ENCODE measurements at regions not wholly inside any gene's neighbourhood (a gene's known extent, or its start where the extent isn't known, plus 50 kb on each side); places are given as distances from the start of the nearest gene placed in this dataset.

- FAIRE-seq (no peak), DNase-seq (ENCODE audit: insufficient read length) (no peak)
- TF ChIP-seq TAF1 (IDR thresholded peaks at IDR 0.05; ENCODE audit: borderline replicate concordance, low read depth, low read length), result no peak
Observed at GRCh38 chr2:121860758-121861227, 105.3 kb downstream of the TSN start.

- no peak for DNase-seq (ENCODE audit: insufficient read length)
- FAIRE-seq, result no peak
- no peak for TF ChIP-seq POLR2A (IDR thresholded peaks at IDR 0.05; ENCODE audit: low read depth, low read length)
- TF ChIP-seq POLR2AphosphoS5 (IDR thresholded peaks at IDR 0.05; ENCODE audit: low read depth, low read length), result no peak
- TF ChIP-seq TAF1 (IDR thresholded peaks at IDR 0.05; ENCODE audit: borderline replicate concordance, low read depth, low read length), result no peak
Observed at GRCh38 chr2:121862286-121862685, 106.8 kb downstream of the TSN start.

DNA sequence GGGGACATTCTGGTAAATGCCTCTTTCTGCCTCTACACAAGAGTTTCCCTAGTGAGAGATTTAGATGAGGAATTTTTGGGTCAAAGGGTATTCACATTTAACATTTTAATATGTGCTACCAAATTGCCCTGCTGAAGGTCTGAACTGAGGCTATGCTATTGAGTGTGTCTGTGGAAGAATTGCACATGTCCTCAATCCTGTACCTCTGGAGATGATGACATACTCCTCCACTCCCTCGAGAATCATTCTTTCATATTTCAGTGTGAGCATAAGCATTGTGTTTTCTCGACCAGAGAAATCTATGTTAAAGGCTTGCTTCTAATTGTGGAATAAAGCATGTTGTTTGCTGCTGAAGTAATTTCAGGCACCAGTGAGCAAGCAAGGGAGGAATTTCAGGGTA is 110.5 kb downstream of the TSN start:
- FAIRE-seq (no peak), DNase-seq (ENCODE audit: insufficient read length) (no peak)
- no peak for TF ChIP-seq TAF1 (IDR thresholded peaks at IDR 0.05; ENCODE audit: borderline replicate concordance, low read depth, low read length)
- TF ChIP-seq POLR2A (IDR thresholded peaks at IDR 0.05; ENCODE audit: low read depth, low read length), result no peak
- no peak for TF ChIP-seq POLR2AphosphoS5 (IDR thresholded peaks at IDR 0.05; ENCODE audit: low read depth, low read length)

GRCh38 chr2:121866789-121867188 is 111.3 kb downstream of the TSN start:
- DNase-seq (ENCODE audit: insufficient read length), result no peak
- no peak for FAIRE-seq
- TF ChIP-seq POLR2AphosphoS5 (IDR thresholded peaks at IDR 0.05; ENCODE audit: low read depth, low read length) (no peak), TAF1 (IDR thresholded peaks at IDR 0.05; ENCODE audit: borderline replicate concordance, low read depth, low read length) (no peak), POLR2A (IDR thresholded peaks at IDR 0.05; ENCODE audit: low read depth, low read length) (no peak)

GRCh38 chr2:121868652-121869051 is 113.2 kb downstream of the TSN start:
- no peak for DNase-seq (ENCODE audit: insufficient read length)
- TF ChIP-seq POLR2A (IDR thresholded peaks at IDR 0.05; ENCODE audit: low read depth, low read length), result no peak
- TF ChIP-seq TAF1 (IDR thresholded peaks at IDR 0.05; ENCODE audit: borderline replicate concordance, low read depth, low read length), result no peak
- TF ChIP-seq POLR2AphosphoS5 (IDR thresholded peaks at IDR 0.05; ENCODE audit: low read depth, low read length), result no peak
- no peak for FAIRE-seq

DNA sequence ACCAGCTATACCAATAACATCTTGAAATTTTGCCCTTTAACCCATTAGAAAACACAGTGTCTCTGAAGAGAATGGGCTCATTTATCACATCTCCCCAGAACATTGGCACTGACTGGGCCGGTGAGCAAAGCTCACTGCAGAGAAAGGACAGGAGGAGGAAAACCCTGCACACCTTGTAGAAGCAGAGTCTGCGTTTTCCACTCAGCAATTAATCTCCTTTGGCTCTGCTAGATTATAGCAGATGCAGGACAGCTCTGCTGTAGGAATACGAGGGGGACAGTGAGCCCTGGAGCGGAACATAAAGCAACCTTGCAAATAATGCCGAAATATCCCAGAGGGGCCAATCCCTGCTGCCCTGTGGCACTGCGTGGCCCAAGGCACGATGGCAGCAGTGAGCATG is 113.9 kb downstream of the TSN start:
- TF ChIP-seq TAF1 (IDR thresholded peaks at IDR 0.05; ENCODE audit: borderline replicate concordance, low read depth, low read length) (no peak), POLR2AphosphoS5 (IDR thresholded peaks at IDR 0.05; ENCODE audit: low read depth, low read length) (no peak), POLR2A (IDR thresholded peaks at IDR 0.05; ENCODE audit: low read depth, low read length) (no peak)
- DNase-seq (ENCODE audit: insufficient read length), result no peak
- no peak for FAIRE-seq

- no peak for TF ChIP-seq POLR2A (IDR thresholded peaks at IDR 0.05; ENCODE audit: low read depth, low read length)
- no peak for TF ChIP-seq POLR2AphosphoS5 (IDR thresholded peaks at IDR 0.05; ENCODE audit: low read depth, low read length)
- no peak for TF ChIP-seq TAF1 (IDR thresholded peaks at IDR 0.05; ENCODE audit: borderline replicate concordance, low read depth, low read length)
- no peak for DNase-seq (ENCODE audit: insufficient read length)
- FAIRE-seq, result no peak
Observed at GRCh38 chr2:121869873-121870272, 114.4 kb downstream of the TSN start.

DNA sequence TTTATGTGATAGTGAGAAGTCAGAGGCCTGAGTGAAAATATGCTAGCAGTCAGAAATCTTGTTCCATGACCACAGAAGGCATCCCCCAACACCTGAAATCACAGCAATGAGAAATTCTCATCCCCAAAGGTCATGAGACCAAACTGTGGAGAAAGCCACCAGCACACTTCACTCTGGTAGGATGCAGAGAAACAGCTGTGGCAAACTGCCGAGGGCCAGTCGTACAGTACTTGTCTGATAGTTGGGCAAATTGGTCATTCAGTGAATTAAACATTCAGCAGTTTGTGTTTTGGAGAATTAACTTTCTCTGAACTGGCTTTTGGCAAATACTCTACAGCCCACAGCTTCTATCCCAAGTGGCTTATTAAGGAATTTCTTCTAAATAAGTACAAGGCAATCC is 117.2 kb downstream of the TSN start:
- FAIRE-seq (no peak), DNase-seq (ENCODE audit: insufficient read length) (no peak)
- TF ChIP-seq POLR2AphosphoS5 (IDR thresholded peaks at IDR 0.05; ENCODE audit: low read depth, low read length), result no peak
- no peak for TF ChIP-seq POLR2A (IDR thresholded peaks at IDR 0.05; ENCODE audit: low read depth, low read length)
- TF ChIP-seq TAF1 (IDR thresholded peaks at IDR 0.05; ENCODE audit: borderline replicate concordance, low read depth, low read length), result no peak

- no peak for TF ChIP-seq POLR2A (IDR thresholded peaks at IDR 0.05; ENCODE audit: low read depth, low read length)
- TF ChIP-seq POLR2AphosphoS5 (IDR thresholded peaks at IDR 0.05; ENCODE audit: low read depth, low read length), result no peak
- TF ChIP-seq TAF1 (IDR thresholded peaks at IDR 0.05; ENCODE audit: borderline replicate concordance, low read depth, low read length), result no peak
- no peak for FAIRE-seq
- no peak for DNase-seq (ENCODE audit: insufficient read length)
Observed at GRCh38 chr2:121873864-121874263, 118.4 kb downstream of the TSN start.

- TF ChIP-seq TAF1 (IDR thresholded peaks at IDR 0.05; ENCODE audit: borderline replicate concordance, low read depth, low read length) (no peak), POLR2A (IDR thresholded peaks at IDR 0.05; ENCODE audit: low read depth, low read length) (no peak), POLR2AphosphoS5 (IDR thresholded peaks at IDR 0.05; ENCODE audit: low read depth, low read length) (no peak)
- FAIRE-seq, result no peak
- DNase-seq (ENCODE audit: insufficient read length), result no peak
Observed at GRCh38 chr2:121875585-121876185, 120.2 kb downstream of the TSN start.

- no peak for DNase-seq (ENCODE audit: insufficient read length)
- no peak for FAIRE-seq
- TF ChIP-seq POLR2A (IDR thresholded peaks at IDR 0.05; ENCODE audit: low read depth, low read length), result no peak
- no peak for TF ChIP-seq POLR2AphosphoS5 (IDR thresholded peaks at IDR 0.05; ENCODE audit: low read depth, low read length)
Observed at GRCh38 chr2:121877366-121877765, 121.9 kb downstream of the TSN start.

- no peak for DNase-seq (ENCODE audit: insufficient read length)
- TF ChIP-seq POLR2A (IDR thresholded peaks at IDR 0.05; ENCODE audit: low read depth, low read length) (no peak), TAF1 (IDR thresholded peaks at IDR 0.05; ENCODE audit: borderline replicate concordance, low read depth, low read length) (no peak), POLR2AphosphoS5 (IDR thresholded peaks at IDR 0.05; ENCODE audit: low read depth, low read length) (no peak)
- no peak for FAIRE-seq
Observed at GRCh38 chr2:121880283-121880682, 124.8 kb downstream of the TSN start.

GRCh38 chr2:121881038-121881437 is 125.6 kb downstream of the TSN start:
- DNase-seq (ENCODE audit: insufficient read length) (no peak), FAIRE-seq (no peak)
- TF ChIP-seq POLR2AphosphoS5 (IDR thresholded peaks at IDR 0.05; ENCODE audit: low read depth, low read length) (no peak), POLR2A (IDR thresholded peaks at IDR 0.05; ENCODE audit: low read depth, low read length) (no peak), TAF1 (IDR thresholded peaks at IDR 0.05; ENCODE audit: borderline replicate concordance, low read depth, low read length) (no peak)
